ENCODE measurements at regions not wholly inside any gene's neighbourhood (a gene's known extent, or its start where the extent isn't known, plus 50 kb on each side); places are given as distances from the start of the nearest gene placed in this dataset.

DNA sequence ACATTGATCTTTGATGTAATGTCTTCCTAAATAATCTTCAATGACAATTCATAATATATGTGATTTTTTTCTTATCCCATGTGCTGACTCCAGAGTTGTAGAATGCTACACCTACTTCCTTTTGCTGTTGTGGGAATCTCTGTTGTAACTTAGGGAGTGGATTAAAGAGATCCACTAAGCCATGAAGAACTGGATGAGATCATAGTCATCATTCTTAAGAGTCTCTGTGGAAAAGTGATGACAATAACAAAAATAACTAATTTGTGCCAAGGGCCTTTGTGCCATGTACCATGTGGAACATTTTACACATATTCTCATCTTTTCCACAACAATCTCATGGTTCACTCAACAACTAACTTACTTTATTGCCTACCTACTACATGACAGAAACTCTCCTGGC, 162.9 kb upstream of the PDZRN3 start:
- DNase-seq (ENCODE audit: low spot score), result no peak
- Histone ChIP-seq H3K9ac (ENCODE audit: low read depth in 1 of 2, low read length in 2 of 2) (no peak overlapping the region), H3K9me3 (ENCODE audit: control insufficient read depth in 4 of 4, low read length in 3 of 4) (no peaks in the 10 kb centered on the region), H3K36me3 (ENCODE audit: control insufficient read depth in 4 of 4, insufficient read depth in 3 of 4, low read depth in 1 of 4, low read length in 3 of 4) (no peaks in the 10 kb centered on the region), H3K4me3 (ENCODE audit: low read depth in 1 of 3, low read length in 3 of 3) (no peak overlapping the region), H3K4me1 (ENCODE audit: control insufficient read depth in 4 of 4, insufficient read depth in 4 of 4, low read length in 3 of 4) (no peaks in the 10 kb centered on the region), H3K27me3 (ENCODE audit: control insufficient read depth in 4 of 4, insufficient read depth in 4 of 4, low read length in 3 of 4) (no peaks in the 10 kb centered on the region), H3K27ac (ENCODE audit: low read depth in 1 of 2, low read length in 2 of 2) (no peak overlapping the region)
- no peak for TF ChIP-seq NR2F2 (IDR thresholded peaks at IDR 0.05)
- TF ChIP-seq HNF4A (conservative IDR thresholded peaks at IDR 0.05), result no peak
- TF ChIP-seq FOXA2 (IDR thresholded peaks at IDR 0.05), result no peak
- TF ChIP-seq RAD21 (IDR thresholded peaks at IDR 0.05), result no peak
- TF ChIP-seq YY1 (IDR thresholded peaks at IDR 0.05), result no peak
- TF ChIP-seq CTCF (IDR thresholded peaks at IDR 0.05; ENCODE audit: low read depth, low read length, missing input control), result no peak
- no peak for TF ChIP-seq HNF4G (IDR thresholded peaks at IDR 0.05)
- TF ChIP-seq TAF1 (conservative IDR thresholded peaks at IDR 0.05), result no peak
- TF ChIP-seq, protein P1, sequence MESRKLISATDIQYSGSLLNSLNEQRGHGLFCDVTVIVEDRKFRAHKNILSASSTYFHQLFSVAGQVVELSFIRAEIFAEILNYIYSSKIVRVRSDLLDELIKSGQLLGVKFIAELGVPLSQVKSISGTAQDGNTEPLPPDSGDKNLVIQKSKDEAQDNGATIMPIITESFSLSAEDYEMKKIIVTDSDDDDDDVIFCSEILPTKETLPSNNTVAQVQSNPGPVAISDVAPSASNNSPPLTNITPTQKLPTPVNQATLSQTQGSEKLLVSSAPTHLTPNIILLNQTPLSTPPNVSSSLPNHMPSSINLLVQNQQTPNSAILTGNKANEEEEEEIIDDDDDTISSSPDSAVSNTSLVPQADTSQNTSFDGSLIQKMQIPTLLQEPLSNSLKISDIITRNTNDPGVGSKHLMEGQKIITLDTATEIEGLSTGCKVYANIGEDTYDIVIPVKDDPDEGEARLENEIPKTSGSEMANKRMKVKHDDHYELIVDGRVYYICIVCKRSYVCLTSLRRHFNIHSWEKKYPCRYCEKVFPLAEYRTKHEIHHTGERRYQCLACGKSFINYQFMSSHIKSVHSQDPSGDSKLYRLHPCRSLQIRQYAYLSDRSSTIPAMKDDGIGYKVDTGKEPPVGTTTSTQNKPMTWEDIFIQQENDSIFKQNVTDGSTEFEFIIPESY (IDR thresholded peaks at IDR 0.05), result no peak
- TF ChIP-seq MAX (IDR thresholded peaks at IDR 0.05), result no peak
- TF ChIP-seq GABPA (IDR thresholded peaks at IDR 0.05 in 1 of 2, conservative IDR thresholded peaks at IDR 0.05 in 1 of 2), result no peak
- TF ChIP-seq JUND (IDR thresholded peaks at IDR 0.05), result no peak
- TF ChIP-seq, protein P2, sequence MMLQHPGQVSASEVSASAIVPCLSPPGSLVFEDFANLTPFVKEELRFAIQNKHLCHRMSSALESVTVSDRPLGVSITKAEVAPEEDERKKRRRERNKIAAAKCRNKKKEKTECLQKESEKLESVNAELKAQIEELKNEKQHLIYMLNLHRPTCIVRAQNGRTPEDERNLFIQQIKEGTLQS (IDR thresholded peaks at IDR 0.05), result no peak
- no peak for TF ChIP-seq FOXA1 (IDR thresholded peaks at IDR 0.05)
- no peak for TF ChIP-seq RXRA (IDR thresholded peaks at IDR 0.05)
- TF ChIP-seq, protein P3, sequence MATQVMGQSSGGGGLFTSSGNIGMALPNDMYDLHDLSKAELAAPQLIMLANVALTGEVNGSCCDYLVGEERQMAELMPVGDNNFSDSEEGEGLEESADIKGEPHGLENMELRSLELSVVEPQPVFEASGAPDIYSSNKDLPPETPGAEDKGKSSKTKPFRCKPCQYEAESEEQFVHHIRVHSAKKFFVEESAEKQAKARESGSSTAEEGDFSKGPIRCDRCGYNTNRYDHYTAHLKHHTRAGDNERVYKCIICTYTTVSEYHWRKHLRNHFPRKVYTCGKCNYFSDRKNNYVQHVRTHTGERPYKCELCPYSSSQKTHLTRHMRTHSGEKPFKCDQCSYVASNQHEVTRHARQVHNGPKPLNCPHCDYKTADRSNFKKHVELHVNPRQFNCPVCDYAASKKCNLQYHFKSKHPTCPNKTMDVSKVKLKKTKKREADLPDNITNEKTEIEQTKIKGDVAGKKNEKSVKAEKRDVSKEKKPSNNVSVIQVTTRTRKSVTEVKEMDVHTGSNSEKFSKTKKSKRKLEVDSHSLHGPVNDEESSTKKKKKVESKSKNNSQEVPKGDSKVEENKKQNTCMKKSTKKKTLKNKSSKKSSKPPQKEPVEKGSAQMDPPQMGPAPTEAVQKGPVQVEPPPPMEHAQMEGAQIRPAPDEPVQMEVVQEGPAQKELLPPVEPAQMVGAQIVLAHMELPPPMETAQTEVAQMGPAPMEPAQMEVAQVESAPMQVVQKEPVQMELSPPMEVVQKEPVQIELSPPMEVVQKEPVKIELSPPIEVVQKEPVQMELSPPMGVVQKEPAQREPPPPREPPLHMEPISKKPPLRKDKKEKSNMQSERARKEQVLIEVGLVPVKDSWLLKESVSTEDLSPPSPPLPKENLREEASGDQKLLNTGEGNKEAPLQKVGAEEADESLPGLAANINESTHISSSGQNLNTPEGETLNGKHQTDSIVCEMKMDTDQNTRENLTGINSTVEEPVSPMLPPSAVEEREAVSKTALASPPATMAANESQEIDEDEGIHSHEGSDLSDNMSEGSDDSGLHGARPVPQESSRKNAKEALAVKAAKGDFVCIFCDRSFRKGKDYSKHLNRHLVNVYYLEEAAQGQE (IDR thresholded peaks at IDR 0.05), result no peak
- no peak for TF ChIP-seq SP1 (IDR thresholded peaks at IDR 0.05)

DNA sequence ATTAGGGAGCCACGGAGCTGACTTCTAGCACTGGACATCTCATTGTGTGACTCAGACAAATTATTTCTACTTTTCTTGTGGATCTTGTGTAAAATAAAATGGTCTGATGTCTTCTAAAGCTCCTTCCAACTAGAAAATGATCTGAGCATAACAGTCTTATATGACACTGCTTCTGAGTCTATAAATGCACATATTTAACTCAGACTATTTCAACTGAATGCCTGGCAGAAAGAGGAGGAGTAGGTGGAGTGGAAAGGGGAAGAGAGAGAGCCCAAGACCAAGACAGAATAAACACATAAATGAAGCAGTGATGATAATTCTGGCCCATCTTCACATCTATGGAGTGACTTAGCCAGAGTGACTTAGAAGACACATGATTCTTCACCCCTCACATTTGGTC, 162.3 kb upstream of the PDZRN3 start:
- Histone ChIP-seq H3K27me3 (ENCODE audit: control insufficient read depth in 4 of 4, insufficient read depth in 4 of 4, low read length in 3 of 4) (no peaks in the 10 kb centered on the region), H3K4me1 (ENCODE audit: control insufficient read depth in 4 of 4, insufficient read depth in 4 of 4, low read length in 3 of 4) (no peaks in the 10 kb centered on the region), H3K27ac (ENCODE audit: low read depth in 1 of 2, low read length in 2 of 2) (no peak overlapping the region), H3K9me3 (ENCODE audit: control insufficient read depth in 4 of 4, low read length in 3 of 4) (no peaks in the 10 kb centered on the region), H3K9ac (ENCODE audit: low read depth in 1 of 2, low read length in 2 of 2) (no peak overlapping the region), H3K36me3 (ENCODE audit: control insufficient read depth in 4 of 4, insufficient read depth in 3 of 4, low read depth in 1 of 4, low read length in 3 of 4) (no peaks in the 10 kb centered on the region), H3K4me3 (ENCODE audit: low read depth in 1 of 3, low read length in 3 of 3) (no peak overlapping the region)
- no peak for DNase-seq (ENCODE audit: low spot score)
- WGBS, result 55% methylated on average over 1 of the region's 1 CpG
- TF ChIP-seq SP1 (IDR thresholded peaks at IDR 0.05), result no peak
- TF ChIP-seq RAD21 (IDR thresholded peaks at IDR 0.05), result no peak
- no peak for TF ChIP-seq EGR1 (IDR thresholded peaks at IDR 0.05; ENCODE audit: low read depth in 2 of 2)
- TF ChIP-seq RXRA (IDR thresholded peaks at IDR 0.05), result no peak
- no peak for TF ChIP-seq HNF4G (IDR thresholded peaks at IDR 0.05)
- TF ChIP-seq YY1 (IDR thresholded peaks at IDR 0.05), result no peak
- no peak for TF ChIP-seq HNF4A (conservative IDR thresholded peaks at IDR 0.05)
- TF ChIP-seq, protein P1 (IDR thresholded peaks at IDR 0.05), result no peak
- TF ChIP-seq GABPA (IDR thresholded peaks at IDR 0.05 in 1 of 2, conservative IDR thresholded peaks at IDR 0.05 in 1 of 2), result no peak
- TF ChIP-seq MAX (IDR thresholded peaks at IDR 0.05), result no peak
- TF ChIP-seq, protein P3 (IDR thresholded peaks at IDR 0.05), result no peak
- no peak for TF ChIP-seq FOXA2 (IDR thresholded peaks at IDR 0.05)
- no peak for TF ChIP-seq JUND (IDR thresholded peaks at IDR 0.05)
- no peak for TF ChIP-seq NR2F2 (IDR thresholded peaks at IDR 0.05)
- TF ChIP-seq TAF1 (conservative IDR thresholded peaks at IDR 0.05), result no peak
